Ascending aorta (tissue), 2 donors: ENCODE measurements at regions not wholly inside any gene's neighbourhood (a gene's known extent, or its start where the extent isn't known, plus 50 kb on each side); places are given as distances from the start of the nearest gene placed in this dataset.

Experiments
- DNase-seq, 2 donors: peaks; one replicate each; pipeline ENCODE4 v3.0.0-alpha.2; 2019; ENCODE audit warnings: low spot score in 2 of 2
- H3K27ac ChIP-seq, 2 donors: fragments of 200-600 bp; sonication (generic); one replicate each; pipeline ENCODE4 v1.5.1; 2016 to 2017; ENCODE audit warnings: mild to moderate bottlenecking in 1 of 2
- H3K27me3 ChIP-seq: fragments of 200-600 bp; sonication (generic); one replicate; pipeline ENCODE4 v1.5.1; 2017
- H3K36me3 ChIP-seq, 2 donors: fragments of 200-600 bp; sonication (generic); one replicate each; pipeline ENCODE4 v1.5.1; 2016
- H3K4me1 ChIP-seq, 2 donors: fragments of 200-600 bp; sonication (generic); one replicate each; pipeline ENCODE4 v1.5.1; 2016 to 2017; ENCODE audit warnings: mild to moderate bottlenecking in 1 of 2
- H3K4me3 ChIP-seq, 2 donors: fragments of 200-600 bp; sonication (generic); one replicate each; pipeline ENCODE4 v1.5.1; 2016 to 2017; ENCODE audit warnings: mild to moderate bottlenecking in 1 of 2
- H3K9me3 ChIP-seq, 2 donors: fragments of 200-600 bp; sonication (generic); one replicate each; pipeline ENCODE4 v1.5.1; 2016
- intact Hi-C: fragments of 100-400 bp; cut with DNase I; formaldehyde crosslinking; loops from one replicate; pipeline ENCODE4 v1.15.1; 2023
- TF ChIP-seq, protein P1 (sequence below), 3 experiments: fragments of 200-600 bp in 2 of 3; fragments of 450-650 bp in 1 of 3; sonication (generic) in 2 of 3; IDR thresholded peaks; one replicate each; pipeline ENCODE4 v1.5.1; 2016 to 2019; ENCODE audit warnings: antibody characterized with exemption in 3 of 3, mild to moderate bottlenecking in 1 of 3, moderate library complexity in 1 of 3

DNA sequence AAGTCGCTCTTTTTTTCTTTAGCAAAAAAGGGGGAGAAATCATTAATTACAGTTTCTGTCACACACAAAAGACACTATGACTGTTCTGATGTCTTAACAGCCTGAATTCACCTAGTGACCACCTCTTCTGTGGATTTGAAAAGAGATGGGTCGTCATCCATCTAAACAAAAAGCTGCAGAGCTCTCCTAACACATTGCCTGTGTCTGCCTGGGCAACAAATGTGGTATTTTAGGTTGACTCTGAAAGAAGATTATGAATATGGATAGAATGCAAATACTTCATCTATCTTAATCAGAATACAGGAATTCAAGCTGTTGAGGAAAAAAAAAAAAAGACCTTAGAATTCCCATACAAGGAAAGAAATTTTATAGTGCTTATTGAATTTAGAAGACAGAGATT, 304.4 kb upstream of the ADGRL2 start:
- H3K4me3 ChIP-seq = no peak overlapping the region
- TF ChIP-seq, protein P1, sequence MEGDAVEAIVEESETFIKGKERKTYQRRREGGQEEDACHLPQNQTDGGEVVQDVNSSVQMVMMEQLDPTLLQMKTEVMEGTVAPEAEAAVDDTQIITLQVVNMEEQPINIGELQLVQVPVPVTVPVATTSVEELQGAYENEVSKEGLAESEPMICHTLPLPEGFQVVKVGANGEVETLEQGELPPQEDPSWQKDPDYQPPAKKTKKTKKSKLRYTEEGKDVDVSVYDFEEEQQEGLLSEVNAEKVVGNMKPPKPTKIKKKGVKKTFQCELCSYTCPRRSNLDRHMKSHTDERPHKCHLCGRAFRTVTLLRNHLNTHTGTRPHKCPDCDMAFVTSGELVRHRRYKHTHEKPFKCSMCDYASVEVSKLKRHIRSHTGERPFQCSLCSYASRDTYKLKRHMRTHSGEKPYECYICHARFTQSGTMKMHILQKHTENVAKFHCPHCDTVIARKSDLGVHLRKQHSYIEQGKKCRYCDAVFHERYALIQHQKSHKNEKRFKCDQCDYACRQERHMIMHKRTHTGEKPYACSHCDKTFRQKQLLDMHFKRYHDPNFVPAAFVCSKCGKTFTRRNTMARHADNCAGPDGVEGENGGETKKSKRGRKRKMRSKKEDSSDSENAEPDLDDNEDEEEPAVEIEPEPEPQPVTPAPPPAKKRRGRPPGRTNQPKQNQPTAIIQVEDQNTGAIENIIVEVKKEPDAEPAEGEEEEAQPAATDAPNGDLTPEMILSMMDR (IDR thresholded peaks at IDR 0.05) = no peak
- H3K27ac ChIP-seq = no peak overlapping the region
- H3K9me3 ChIP-seq = no peaks in the 10 kb centered on the region
- H3K27me3 ChIP-seq = no peaks in the 10 kb centered on the region
- intact Hi-C loops = no loop called here
- H3K36me3 ChIP-seq = no peaks in the 10 kb centered on the region
- H3K4me1 ChIP-seq = peaks cover 0 to 8% of the 10 kb centered on the region in 2 donors
- no peak for DNase-seq

DNA sequence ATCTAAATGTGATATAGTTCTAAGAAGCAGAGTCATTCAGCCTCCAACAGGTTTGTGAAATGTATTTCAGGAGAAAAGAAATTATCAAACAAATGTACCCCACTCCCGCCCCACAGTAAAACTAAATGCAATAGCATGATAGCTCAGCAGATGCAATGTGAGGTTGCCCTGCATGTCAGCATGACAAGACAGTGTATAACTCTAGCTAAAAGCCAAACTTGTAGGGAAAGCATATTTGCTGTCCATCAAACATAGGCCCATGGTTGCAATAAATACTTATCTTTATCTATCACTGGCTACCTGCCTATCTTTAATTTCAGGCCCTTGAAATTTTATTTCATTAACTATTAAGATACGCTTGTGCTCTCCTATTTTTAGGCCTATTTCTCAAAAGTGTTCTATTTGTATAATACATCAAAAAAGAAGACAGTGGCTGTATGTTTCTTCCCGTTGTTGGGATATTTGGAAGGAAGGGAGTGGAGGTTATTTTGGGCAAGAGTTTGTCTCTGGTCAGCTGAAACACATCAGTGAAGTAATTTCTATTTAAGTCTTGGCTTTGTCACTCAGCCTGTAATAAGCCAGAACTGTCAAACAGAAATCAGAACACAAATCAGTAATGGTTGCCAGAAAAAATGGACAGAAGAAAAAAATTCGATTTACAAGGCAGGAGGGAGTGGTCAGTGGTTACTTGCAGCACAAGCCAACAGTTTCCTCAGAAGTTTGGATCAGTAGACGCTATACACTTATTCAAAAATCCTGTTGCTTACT, 307.4 kb upstream of the ADGRL2 start:
- intact Hi-C loops = no loop called here
- no peak for DNase-seq
- H3K9me3 ChIP-seq = peaks cover 0 to 6% of the 10 kb centered on the region in 2 donors
- H3K4me3 ChIP-seq = no peak overlapping the region
- peaks cover 0 to 8% of the 10 kb centered on the region in 2 donors for H3K4me1 ChIP-seq
- peak overlapping the region in 1 of 2 donors; percentile 21 for H3K27ac ChIP-seq
- H3K36me3 ChIP-seq = no peaks in the 10 kb centered on the region
- TF ChIP-seq, protein P1 (IDR thresholded peaks at IDR 0.05) = no peak
- H3K27me3 ChIP-seq = no peaks in the 10 kb centered on the region

DNA sequence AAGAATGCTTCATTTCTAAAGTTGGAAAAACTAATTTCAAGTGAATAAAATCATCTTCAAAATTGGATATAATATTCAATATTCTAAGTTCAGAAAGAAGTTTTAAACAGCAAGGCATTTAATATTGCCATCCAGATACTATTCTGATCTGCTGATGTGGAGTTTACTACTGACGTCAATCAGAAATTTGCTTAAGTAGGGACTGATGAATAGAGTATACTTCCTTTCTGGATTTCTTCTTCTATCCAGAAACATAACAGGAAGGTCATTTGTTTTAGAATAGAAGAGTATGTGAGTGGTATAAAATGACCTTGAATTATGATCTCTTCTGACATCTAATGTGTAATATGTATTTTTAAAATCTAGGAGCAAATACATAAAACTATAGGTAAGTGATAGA, 308.1 kb upstream of the ADGRL2 start:
- intact Hi-C loops = no loop called here

DNA sequence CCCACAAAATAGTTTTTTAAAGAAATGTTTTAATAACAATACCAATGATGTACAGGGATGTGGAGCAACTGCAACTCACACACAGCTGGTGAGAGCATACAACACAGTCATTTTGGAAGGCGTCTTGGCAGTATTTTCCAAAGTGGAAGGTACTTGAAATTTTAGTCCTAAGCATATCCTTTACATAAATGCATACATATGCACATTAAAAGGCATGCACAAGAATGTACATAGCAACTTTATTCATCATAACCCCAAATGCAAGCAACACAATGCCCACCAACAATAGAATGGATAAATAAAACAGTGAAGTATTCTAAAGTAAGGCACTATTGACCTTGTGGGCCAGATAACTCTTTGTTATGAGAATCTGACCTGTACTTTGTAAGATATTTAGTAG, 310.1 kb upstream of the ADGRL2 start:
- no peaks in the 10 kb centered on the region for H3K36me3 ChIP-seq
- TF ChIP-seq, protein P1 (IDR thresholded peaks at IDR 0.05) = no peak

More for the DNA sequence above, 308.1 kb upstream of the ADGRL2 start:
- DNase-seq = no peak
- Histone ChIP-seq H3K36me3 (no peaks in the 10 kb centered on the region), H3K27me3 (no peaks in the 10 kb centered on the region), H3K4me3 (no peak overlapping the region), H3K27ac (no peak overlapping the region), H3K9me3 (peaks cover 0 to 6% of the 10 kb centered on the region in 2 donors), H3K4me1 (peaks cover 0 to 8% of the 10 kb centered on the region in 2 donors)
- TF ChIP-seq, protein P1 (IDR thresholded peaks at IDR 0.05) = no peak

DNA sequence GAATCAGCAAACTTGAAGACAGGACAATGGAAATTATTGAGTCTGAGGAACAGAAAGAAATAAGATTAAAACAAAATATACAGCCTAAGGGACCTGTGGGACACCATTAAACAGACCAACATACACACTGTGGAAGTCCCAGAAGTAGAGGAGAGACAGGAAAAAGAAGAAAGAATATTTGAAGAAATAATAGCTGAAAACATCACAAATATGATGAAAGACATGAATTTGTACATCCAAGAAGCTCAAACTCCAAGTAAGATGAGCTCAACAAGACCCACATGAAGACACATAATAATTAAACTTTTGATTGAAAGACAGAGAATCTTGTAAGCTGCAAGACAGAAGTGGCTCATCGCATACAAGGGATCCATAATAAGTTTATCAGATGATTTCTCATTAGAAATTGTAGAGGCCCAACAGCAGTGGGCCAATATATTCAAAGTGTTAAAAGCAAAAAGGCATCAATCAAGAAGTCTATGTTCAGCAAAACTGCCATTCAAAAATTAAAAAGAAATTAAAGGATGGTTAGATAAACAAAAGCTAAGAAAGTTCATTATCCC, 311.3 kb upstream of the ADGRL2 start:
- Histone ChIP-seq H3K27me3 (no peaks in the 10 kb centered on the region), H3K4me1 (peaks cover 0 to 8% of the 10 kb centered on the region in 2 donors), H3K4me3 (no peak overlapping the region), H3K36me3 (no peaks in the 10 kb centered on the region), H3K27ac (no peak overlapping the region), H3K9me3 (peaks cover 0 to 6% of the 10 kb centered on the region in 2 donors)
- TF ChIP-seq, protein P1 (IDR thresholded peaks at IDR 0.05) = no peak
- no peak for DNase-seq
- intact Hi-C loops = no loop called here

More for the DNA sequence above, 310.1 kb upstream of the ADGRL2 start:
- Histone ChIP-seq H3K27me3 (no peaks in the 10 kb centered on the region), H3K4me3 (no peak overlapping the region), H3K27ac (no peak overlapping the region), H3K4me1 (peaks cover 0 to 8% of the 10 kb centered on the region in 2 donors), H3K9me3 (peaks cover 0 to 6% of the 10 kb centered on the region in 2 donors)
- no peak for DNase-seq
- intact Hi-C loops = no loop called here
